ENCODE measurements at regions not wholly inside any gene's neighbourhood (a gene's known extent, or its start where the extent isn't known, plus 50 kb on each side); places are given as distances from the start of the nearest gene placed in this dataset.

DNA sequence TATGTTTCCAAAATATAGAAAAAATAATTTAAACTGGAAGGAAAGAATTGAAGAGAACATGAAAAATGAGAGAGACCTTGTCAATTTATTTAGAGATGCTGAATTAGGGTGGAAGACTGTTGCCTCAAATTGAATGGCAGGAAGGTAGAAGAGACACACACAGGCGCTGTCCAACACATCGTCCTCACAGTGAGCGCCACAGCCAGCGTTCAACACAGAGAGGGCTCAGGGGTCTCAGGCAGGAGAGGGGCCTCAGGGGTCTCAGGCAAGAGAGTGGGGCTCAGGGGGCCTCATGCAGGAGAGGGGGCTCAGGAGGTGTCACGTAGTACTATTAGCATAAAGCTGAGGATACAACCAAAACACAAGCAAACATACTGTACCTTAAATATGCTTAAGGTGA, 65.7 kb downstream of the TMEM18 start:
- DNase-seq (ENCODE audit: low read depth in 2 of 2) = no peak

DNA sequence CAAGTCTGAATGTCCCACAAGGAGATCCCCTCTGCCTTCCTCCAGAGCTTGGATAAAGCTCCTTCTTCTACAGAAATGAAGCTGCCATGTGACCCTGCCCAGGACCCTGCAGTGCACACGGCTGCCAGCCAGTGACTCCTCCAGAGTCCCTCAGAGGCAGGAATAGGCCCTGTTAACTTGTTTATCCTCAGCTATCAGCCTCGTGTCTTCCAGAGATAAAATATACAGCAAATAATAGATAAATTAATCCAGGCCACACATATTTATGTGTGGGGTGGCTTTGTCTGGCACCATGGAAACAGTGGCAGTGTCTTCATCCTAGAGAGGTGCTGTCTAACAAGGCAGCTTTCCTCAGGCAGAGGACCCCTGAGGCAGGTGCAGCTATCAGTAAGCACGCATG, 66.7 kb downstream of the TMEM18 start:
- DNase-seq (ENCODE audit: low read depth in 2 of 2) = no peak

DNA sequence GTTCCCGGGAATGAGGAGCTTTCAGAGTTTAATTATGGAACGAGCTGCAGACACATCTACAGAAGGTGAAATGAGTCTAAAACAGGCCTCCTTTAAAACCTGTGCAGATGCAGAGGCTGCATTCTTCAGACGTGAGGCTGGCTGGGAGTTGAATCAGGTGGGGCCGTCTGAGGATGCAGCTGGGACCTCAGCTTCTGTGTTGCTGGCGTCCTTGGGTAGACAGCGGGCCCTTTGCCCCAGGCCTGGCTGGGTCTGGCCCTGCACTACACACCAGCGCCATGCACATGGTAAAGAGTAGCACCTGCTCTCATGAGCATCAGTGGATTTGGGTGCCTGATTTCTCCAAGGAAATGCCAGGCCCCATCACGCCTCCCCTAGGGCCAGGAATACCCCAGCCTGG, 67.3 kb downstream of the TMEM18 start:
- no peak for DNase-seq (ENCODE audit: low read depth in 2 of 2)

DNA sequence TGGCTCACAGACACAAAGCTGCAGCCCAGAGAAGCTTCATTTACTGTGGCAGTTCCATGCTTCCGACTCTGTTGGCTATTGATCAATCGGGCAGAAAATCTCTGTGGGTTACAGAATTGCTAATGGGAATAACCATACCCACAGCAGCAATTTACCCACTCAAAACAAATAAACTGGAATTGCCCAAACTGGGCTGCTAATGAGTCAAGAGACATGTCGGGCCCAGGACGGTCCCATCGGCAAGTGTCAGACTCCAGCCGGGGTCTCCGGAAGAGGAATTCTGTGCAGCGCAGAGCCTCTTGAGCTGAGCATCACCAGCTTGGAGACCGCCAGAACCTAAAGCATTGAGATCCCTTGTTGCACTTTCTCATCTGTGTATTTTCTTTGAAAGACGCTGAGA, 67.8 kb downstream of the TMEM18 start:
- no peak for DNase-seq (ENCODE audit: low read depth in 2 of 2)

DNA sequence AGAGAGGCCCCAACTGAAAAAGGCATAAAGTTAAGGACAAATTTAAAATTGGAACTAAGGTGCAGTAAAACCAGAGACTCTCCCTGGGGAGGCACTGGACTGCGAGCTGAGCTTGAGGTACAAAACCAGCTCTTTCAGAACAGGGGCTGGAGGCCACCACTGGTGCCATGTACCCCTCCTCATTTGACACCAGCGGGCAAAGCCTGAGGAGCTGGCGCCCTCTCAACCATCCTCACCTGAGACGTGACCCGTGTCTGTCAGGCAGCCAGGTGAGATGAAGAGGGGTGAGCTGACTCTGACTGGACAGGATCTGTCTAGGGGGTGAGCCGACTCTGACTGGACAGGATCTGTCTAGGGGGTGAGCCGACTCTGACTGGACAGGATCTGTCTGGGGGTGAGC, 68.5 kb downstream of the TMEM18 start:
- no peak for DNase-seq (ENCODE audit: low read depth in 2 of 2)

DNA sequence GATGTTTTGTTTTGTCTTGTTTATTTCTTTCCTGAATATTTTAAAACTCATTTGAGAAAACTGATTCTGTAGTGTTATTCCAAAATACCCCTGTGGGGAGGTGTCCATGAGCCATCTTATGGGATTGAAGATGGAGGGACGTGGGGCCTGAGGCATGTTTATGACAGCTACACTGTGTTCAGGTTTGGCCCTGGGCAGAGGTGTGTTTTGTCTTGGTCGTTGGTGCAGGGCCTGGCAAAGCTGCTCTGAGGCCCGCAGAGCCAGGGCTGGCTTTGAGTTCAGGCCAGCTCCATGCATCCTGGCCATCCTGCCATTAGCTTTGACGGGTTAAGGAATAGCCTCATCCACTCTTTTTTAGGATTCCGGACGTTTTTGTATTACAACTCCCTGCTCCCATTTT, 68.9 kb downstream of the TMEM18 start:
- no peak for DNase-seq (ENCODE audit: low read depth in 2 of 2)

DNA sequence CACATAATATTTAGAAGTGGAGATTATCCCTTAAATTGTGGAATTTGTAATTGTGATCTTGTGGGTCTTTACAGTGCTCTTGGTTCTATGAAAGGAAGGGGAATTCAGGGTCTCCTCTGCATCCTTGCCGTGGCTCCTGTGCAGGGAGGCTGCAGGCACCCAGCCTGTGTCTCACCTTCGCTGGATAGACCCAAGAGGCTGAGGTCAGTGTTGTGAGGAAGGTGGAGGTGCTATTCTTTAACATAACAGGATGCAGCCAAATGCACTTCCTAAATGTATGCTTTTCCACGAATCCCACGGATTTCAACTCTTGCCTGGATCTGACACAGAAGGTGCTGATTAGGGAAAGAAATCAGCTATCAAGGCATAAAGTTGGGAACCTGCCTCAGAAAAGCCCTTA, 69.5 kb downstream of the TMEM18 start:
- DNase-seq (ENCODE audit: low read depth in 2 of 2) = no peak

DNA sequence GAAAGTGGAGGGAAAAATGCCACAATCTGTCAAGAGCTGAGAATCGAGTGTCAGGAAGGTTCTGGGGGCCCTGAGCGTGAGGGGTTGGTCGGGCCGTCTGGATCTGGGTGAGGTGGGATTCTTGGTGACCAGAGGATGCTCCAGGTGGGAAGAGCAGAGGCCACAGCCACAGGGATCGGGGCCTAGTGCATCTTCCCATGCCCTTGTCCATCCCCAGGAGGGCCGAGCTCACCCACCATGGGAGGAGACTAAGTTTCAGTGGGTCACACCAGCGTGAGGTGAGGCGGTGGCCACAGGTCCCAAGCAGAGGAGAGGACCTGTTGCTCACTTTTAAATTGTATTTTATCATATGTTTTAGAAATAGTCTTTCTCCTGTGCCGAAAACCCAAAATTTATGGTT, 70.0 kb downstream of the TMEM18 start:
- no peak for DNase-seq (ENCODE audit: low read depth in 2 of 2)

DNA sequence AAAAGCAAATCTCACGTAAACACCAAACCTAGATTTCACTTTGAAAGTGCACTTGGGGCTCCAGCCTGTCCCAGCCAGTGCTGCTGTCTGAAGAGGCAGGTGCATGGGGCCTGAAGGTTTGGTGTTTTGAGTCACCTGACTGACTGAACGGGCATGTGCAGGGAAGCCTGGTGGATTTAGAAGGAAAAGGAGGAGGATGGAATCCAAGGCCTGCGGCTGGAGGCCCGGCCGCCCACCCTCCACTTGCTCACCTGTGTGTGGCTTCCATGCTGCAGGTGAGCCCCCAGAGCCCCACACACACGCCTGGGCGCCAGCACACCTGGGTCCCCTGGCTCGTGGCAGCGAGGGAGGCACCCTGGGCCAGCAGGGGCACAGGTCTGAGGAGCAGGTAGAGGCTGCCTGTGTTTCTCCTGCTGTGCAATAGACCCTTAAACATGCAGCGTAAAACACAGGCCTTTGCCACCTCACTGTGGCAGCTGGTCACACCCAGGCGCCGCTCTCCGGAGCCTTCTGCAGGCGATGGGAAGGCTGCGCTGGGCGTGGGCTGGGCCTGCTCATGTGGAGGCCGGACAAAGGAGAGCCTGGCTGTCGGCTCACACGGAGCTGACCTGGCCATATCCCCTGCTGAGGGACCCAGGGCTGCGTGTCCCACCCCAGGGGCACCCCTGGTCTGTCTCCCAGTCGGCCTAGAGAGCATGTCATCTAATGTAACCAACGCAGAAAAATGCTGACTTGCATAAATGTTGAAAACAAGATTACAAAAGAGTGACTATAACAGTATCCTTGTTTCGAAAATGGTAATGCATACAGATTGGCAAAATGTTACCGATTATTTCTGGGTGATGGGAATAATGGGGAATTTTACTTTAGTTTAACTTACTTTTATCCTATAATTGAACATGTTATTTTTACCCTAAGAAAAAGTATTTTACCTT, 71.3 kb downstream of the TMEM18 start:
- DNase-seq (ENCODE audit: low read depth in 2 of 2) = no peak

DNA sequence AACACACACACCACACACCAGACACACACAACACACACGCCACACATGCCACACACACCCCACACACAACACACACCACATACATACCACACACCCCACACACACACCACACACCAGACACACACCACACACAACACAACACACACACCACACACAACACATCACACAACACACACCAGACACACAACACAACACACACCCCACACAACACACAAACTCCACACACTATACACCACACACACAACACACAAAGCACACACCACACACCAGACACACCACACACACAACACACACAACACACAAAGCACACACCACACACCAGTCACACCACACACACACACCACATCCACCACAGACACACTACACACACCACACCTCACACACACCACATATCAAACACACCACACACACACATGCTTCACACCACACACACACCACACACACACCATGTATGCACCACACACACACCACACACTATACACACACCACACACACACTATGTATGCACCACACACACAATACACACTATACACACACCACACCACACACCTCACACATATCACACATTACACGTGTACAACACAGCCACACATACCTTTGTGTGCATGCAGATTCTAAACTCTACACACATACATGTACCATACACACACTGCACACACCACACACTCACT, 72.2 kb downstream of the TMEM18 start:
- DNase-seq (ENCODE audit: low read depth in 2 of 2) = no peak

DNA sequence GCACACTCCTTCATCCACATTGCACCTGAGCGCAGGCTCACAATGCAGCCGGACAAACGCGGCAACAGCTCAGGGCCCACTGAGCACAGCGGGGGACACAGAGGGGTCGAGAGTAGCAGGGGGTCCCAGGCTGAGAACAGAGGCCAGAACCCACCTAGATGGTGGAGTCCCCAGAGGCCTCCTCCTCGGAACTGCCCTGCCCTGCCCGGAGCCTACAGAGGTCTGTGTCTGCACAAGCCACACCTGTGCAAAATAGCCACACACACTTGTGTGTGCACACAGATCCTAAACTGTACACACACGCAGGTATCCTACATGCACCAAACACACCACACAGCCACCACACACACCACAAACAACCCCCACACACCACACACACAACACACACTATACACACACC, 72.8 kb downstream of the TMEM18 start:
- no peak for DNase-seq (ENCODE audit: low read depth in 2 of 2)

DNA sequence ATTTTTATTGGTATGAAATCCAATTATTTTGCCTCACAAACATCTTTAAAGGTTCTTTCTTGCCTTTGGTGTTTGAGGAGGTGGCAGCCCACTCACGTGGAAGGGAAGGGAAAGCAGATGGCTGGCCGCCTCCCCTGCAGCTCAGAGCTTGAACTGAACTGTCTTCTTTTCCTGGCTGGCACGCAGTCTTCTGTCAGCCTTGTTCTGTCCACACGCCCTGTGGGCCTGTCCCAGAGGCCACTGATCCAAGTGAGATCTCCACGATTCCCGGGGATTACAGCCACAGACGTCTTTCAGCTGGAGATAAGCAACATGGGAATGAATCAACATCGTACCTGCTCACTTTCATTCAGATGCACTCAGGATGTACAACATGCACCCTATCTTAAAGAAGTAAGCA, 73.3 kb downstream of the TMEM18 start:
- no peak for DNase-seq (ENCODE audit: low read depth in 2 of 2)

DNA sequence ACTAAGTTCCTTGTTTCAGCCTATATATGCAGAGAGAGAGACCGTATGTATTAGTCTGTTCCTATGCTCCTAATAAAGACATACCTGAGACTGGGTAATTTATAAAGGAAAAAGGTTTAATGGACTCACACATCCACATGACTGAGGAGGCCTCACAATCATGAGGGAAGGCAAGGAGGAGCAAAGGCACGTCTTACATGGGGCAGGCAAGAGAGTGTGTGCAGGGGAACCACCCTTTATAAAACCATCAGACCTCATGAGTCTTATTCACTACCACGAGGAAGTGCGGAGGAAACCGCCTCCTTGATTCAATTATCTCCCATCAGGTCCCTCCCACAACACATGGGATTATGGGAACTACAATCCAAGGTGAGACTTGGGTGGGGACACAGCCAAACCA, 73.8 kb downstream of the TMEM18 start:
- DNase-seq (ENCODE audit: low read depth in 2 of 2) = no peak

DNA sequence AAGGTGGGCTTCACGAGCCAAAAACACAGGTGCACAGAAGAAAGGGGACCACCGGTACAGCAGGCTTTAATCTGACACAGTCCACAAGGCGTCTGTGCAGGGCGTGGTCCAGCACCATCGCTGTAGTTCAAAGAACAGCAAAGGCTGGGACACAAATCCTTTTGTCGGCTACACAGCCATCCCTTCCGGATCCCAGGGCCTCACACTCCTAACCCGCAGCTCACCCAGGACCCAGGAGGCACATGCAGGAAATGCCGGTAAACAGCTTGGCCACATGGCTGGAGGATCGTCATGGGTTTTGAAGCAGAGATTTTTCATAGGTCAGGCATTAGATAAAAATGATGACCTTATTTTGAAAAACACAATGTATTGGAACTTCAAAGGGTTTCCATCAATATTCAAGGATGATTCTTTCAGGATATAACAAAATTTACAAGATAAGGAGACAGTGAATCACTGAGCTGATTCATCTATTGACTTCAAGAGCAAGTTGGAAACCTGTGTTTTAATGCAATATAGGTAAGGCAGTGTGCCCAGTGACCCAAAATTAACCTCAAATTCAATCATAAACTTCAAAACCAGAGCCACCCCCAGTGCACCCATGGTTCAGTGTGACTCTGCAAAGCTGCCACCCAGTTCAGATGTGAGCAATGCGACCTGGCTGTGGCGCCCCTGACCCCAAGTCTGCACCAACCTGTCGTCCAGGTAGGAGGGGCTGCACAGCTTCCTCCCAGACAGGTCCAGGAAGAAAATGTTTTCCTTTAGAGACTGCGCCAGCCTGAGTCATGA, 74.4 kb downstream of the TMEM18 start:
- DNase-seq (ENCODE audit: low read depth in 2 of 2) = no peak

DNA sequence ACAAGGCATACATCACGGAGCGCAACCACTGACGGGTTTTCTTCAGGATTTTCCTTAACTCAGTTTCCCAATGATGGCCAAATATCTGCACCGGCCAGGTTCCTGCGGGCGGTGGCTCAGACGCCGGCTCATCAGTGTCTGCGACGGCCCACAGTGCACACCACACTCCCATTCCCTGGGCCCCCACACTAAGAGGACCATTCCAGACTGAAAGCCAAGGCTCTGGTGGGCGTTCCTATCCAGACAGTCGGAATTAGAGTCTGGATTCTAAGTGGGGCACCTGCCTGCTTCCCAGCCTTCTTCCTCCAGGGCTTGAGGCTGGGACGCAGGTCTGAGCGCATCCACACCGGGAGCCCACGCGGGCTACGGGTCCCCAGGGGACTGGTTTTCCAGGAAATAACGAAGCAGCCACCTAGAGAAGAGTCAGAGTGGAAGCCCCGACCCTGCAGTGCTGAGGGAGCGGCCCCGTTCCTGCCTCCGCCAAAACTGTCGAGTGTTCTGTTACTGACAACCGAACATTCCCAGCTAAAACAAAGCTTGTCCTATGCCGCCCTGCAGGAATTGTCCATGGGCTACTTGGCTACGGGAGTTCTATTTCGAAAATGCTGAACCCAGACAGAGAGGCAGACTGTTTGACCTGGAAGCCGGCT, 75.3 kb downstream of the TMEM18 start:
- no peak for DNase-seq (ENCODE audit: low read depth in 2 of 2)

DNA sequence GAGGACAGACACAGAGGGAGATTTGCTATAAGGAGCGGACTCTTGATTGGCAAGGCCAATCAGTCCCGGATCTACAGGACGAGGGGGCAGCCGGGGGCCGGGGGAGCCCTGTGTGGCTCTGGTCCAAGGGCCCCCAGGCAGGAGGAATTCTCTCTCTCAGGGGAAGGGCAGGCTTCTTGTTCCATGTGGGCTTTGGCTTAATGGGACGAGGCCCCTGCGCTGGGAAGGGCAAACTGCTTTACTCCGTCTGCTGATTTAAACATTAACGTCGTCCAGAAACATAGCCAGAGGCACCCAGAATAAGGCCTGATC, 75.9 kb downstream of the TMEM18 start:
- no peak for DNase-seq (ENCODE audit: low read depth in 2 of 2)

DNA sequence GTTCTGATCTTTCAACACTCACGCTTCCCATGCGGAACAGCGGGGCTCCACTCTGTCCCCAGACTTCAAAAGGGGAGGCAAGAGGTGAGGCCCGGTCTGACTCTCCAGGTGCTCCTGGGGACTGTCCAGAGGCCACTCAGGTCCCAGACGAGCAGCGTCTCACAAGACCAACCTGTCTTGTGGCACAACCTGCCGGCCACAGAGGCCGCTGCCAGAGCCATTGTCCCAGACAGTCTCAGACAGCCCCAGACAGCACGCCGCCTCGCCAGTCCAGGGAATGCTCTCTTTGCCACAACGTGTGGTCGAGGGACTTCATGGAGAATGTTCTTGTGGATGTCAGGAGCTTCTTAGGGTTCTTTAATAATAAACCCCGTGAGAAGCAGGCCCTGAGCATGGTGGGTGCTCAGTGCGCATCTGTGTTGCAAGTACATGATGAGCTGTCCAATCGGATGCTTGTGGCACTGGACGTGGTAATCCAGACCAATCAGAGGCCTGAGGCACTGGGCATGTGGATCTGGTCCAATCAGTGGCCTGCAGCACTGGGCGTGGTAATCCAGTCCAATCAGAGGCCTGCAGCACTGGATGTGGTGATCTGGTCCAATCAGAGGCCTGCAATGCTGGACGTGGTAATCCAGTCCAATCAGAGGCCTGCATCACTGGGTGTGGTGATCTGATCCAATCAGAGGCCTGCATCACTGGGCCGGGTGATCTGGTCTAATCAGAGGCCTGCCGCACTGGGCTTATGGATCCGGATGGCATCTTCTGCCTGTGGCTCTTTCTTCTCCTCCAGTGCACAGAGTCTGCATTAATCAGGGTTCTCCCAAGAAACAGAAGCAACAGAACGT, 76.4 kb downstream of the TMEM18 start:
- no peak for DNase-seq (ENCODE audit: low read depth in 2 of 2)

DNA sequence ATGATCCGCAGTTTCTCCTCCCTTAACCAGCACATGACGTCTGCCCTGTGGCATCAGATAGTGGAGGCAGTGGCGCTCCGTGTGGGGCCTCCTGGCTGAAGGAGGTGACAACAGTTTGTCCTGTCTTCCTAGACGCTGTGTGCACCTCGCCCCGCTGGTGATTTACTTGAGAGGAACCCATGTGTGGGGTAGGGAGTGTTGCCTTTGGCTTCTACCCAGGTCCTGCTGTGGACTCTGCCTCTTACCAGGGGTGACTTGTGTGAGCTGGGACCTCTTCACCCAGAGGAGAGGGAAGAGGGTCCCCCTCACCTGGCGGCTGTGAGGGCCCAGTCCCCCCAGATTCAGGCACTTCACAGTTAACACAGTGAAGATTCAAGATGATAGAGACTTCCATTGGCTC, 77.6 kb downstream of the TMEM18 start:
- no peak for DNase-seq (ENCODE audit: low read depth in 2 of 2)

DNA sequence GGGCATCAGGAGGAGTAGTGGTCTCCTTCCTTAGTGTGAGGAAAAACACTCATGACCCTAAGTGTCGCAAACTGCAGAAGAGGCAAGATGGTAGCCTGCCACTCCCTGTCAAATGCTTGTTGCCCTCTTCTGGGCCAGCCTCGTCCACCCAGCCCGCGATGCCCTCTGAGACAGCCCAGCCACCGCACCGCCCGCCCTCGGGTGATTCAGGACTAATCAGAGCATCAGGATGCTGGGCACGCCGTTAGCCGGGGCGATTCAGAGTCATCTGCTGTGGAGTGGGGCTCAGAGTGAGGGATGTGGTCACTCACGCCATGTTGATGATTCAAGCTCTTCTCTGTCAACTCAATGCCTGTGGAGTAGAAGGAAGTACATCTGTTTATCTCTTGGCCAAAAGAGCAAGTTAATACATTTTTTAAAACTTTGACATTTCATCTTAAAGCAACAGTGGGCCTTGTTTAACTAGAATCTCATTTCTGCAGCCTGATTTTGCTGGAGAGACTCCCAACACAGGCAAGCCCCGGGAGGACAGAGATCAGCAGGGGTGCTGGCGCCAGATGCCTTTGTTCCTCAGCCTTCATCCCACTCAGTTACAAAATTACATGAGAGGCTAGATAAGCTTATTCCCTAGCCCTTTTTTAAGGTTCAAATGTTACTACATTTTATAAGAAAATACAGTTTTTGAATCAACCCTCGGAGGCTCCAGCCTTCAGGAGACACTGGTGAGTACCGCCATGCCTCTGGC, 79.0 kb downstream of the TMEM18 start:
- no peak for DNase-seq (ENCODE audit: low read depth in 2 of 2)

DNA sequence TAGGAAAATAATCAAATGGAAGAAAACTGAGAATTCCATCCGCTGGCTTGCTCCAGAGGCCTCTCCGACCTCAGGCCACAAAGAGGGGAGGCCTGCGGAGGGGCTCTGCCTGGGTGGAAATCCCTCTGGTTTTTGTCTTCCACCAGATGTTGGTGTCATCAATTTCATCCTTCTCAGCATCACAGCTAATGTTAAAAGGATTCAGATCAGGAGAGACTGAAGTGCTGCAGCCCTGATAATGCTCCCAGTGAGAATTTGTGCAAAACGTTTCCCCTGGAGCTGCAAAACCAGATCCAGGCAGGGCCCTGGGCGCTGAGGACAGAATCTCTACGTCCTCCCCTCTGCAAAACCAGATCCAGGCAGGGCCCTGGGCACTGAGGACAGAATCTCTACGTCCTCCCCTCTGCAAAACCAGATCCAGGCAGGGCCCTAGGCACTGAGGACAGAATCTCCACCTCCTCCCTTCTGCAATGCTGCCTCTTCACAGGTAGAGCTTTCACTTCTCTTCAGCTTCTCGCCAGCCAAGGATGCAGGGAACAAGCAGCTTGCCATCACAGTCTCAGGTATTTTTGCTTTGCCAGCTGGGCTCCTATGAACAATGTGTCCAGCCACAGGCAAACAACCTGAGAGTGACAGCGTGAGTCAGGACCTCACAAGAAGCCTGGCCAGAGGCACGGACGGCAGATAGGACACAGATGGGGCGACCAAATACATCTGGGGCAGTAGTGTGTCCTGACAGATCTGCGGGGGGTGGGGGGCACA, 81.2 kb downstream of the TMEM18 start:
- no peak for DNase-seq (ENCODE audit: low read depth in 2 of 2)

All from stimulated activated CD4-positive, alpha-beta T cell treated with anti-CD3 and anti-CD28 coated beads, Interleukin-12 subunit alpha, Interleukin-12 subunit beta, amount 100 ng/mL, for 24 hours (primary cell).